Ascending aorta (tissue), 2 donors: ENCODE measurements at regions not wholly inside any gene's neighbourhood (a gene's known extent, or its start where the extent isn't known, plus 50 kb on each side); places are given as distances from the start of the nearest gene placed in this dataset.

Source experiments
- DNase-seq, 2 donors: peaks; one replicate each; pipeline ENCODE4 v3.0.0-alpha.2; 2019; ENCODE audit warnings: low spot score in 2 of 2
- H3K27ac ChIP-seq, 2 donors: fragments of 200-600 bp; sonication (generic); one replicate each; pipeline ENCODE4 v1.5.1; 2016 to 2017; ENCODE audit warnings: mild to moderate bottlenecking in 1 of 2
- H3K27me3 ChIP-seq: fragments of 200-600 bp; sonication (generic); one replicate; pipeline ENCODE4 v1.5.1; 2017
- H3K36me3 ChIP-seq, 2 donors: fragments of 200-600 bp; sonication (generic); one replicate each; pipeline ENCODE4 v1.5.1; 2016
- H3K4me1 ChIP-seq, 2 donors: fragments of 200-600 bp; sonication (generic); one replicate each; pipeline ENCODE4 v1.5.1; 2016 to 2017; ENCODE audit warnings: mild to moderate bottlenecking in 1 of 2
- H3K4me3 ChIP-seq, 2 donors: fragments of 200-600 bp; sonication (generic); one replicate each; pipeline ENCODE4 v1.5.1; 2016 to 2017; ENCODE audit warnings: mild to moderate bottlenecking in 1 of 2
- H3K9me3 ChIP-seq, 2 donors: fragments of 200-600 bp; sonication (generic); one replicate each; pipeline ENCODE4 v1.5.1; 2016
- CTCF ChIP-seq, 3 experiments: fragments of 200-600 bp in 2 of 3; fragments of 450-650 bp in 1 of 3; sonication (generic) in 2 of 3; IDR thresholded peaks; one replicate each; pipeline ENCODE4 v1.5.1; 2016 to 2019; ENCODE audit warnings: antibody characterized with exemption in 3 of 3, mild to moderate bottlenecking in 1 of 3, moderate library complexity in 1 of 3
- intact Hi-C: fragments of 100-400 bp; cut with DNase I; formaldehyde crosslinking; loops from one replicate; pipeline ENCODE4 v1.15.1; 2023

- Histone ChIP-seq H3K4me3 (no peak overlapping the region), H3K27me3 (peaks cover 9% of the 10 kb centered on the region), H3K27ac (no peak overlapping the region), H3K4me1 (no peaks in the 10 kb centered on the region), H3K9me3 (no peaks in the 10 kb centered on the region), H3K36me3 (no peaks in the 10 kb centered on the region)
- no peak for DNase-seq
- TF ChIP-seq CTCF (IDR thresholded peaks at IDR 0.05) = no peak
- intact Hi-C loops = no loop called here
Observed at GRCh38 chr1:18561967-18562366, 68.7 kb upstream of the PAX7 start.

GRCh38 chr1:18564676-18565075 is 66.0 kb upstream of the PAX7 start:
- intact Hi-C loops = no loop called here
- no peak overlapping the region for H3K4me3 ChIP-seq
- no peak for DNase-seq
- TF ChIP-seq CTCF (IDR thresholded peaks at IDR 0.05) = no peak
- peaks cover 2% of the 10 kb centered on the region for H3K27me3 ChIP-seq
- peaks cover 0 to 3% of the 10 kb centered on the region in 2 donors for H3K9me3 ChIP-seq
- H3K27ac ChIP-seq = no peak overlapping the region
- H3K4me1 ChIP-seq = no peaks in the 10 kb centered on the region
- no peaks in the 10 kb centered on the region for H3K36me3 ChIP-seq

DNA sequence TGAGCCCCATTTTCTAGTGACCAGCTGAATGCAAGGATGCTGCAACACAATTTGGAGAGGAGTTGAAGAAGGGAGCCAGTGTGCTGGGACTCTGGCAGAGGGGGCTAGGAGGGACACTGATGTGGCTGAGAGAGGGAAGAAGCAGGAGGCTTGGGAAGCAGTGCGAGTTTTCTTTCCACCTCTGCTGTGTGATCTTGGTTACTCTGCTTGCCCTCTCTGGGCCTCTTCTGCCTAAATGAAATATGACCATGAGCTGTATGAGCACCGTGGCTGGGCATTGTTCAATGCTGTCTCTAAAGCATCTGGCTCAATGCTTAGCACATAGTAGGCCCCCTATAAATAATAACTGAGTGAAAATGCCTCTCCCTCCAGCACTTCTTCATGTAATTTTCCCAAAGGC is 65.3 kb upstream of the PAX7 start:
- Histone ChIP-seq H3K27me3 (peaks cover 2% of the 10 kb centered on the region), H3K4me1 (no peaks in the 10 kb centered on the region), H3K27ac (no peak overlapping the region), H3K4me3 (no peak overlapping the region), H3K36me3 (no peaks in the 10 kb centered on the region), H3K9me3 (peaks cover 0 to 3% of the 10 kb centered on the region in 2 donors)
- TF ChIP-seq CTCF (IDR thresholded peaks at IDR 0.05) = no peak
- no peak for DNase-seq
- intact Hi-C loops = no loop called here

GRCh38 chr1:18568489-18568888 is 62.2 kb upstream of the PAX7 start:
- intact Hi-C loops = no loop called here
- H3K9me3 ChIP-seq = peaks cover 0 to 3% of the 10 kb centered on the region in 2 donors
- H3K4me3 ChIP-seq = no peak overlapping the region
- no peak overlapping the region for H3K27ac ChIP-seq
- H3K27me3 ChIP-seq = no peaks in the 10 kb centered on the region
- no peaks in the 10 kb centered on the region for H3K4me1 ChIP-seq
- DNase-seq = no peak
- TF ChIP-seq CTCF (IDR thresholded peaks at IDR 0.05) = no peak
- no peaks in the 10 kb centered on the region for H3K36me3 ChIP-seq

DNA sequence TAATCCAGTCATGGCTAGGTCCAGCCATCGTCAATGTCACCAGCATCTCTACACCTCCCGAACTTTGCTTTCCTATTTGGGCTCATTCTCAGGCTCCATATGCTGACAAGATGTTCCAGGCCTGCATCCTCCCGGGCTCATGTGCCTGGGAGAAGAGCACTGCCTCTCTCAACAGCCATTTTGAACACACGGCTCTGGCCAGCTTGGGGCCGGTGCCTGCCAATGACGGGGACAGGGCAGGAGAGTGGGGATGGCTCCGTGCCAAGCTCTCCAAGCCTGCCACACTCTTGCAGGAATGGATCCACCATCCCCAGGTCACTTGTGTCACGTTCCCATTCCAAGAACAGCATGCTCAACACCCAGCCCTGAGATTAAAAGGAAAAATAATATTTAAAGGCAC is 61.4 kb upstream of the PAX7 start:
- no peaks in the 10 kb centered on the region for H3K36me3 ChIP-seq
- peaks cover 0 to 3% of the 10 kb centered on the region in 2 donors for H3K9me3 ChIP-seq
- H3K27ac ChIP-seq = no peak overlapping the region
- DNase-seq = no peak
- no peaks in the 10 kb centered on the region for H3K4me1 ChIP-seq
- H3K4me3 ChIP-seq = no peak overlapping the region
- TF ChIP-seq CTCF (IDR thresholded peaks at IDR 0.05) = no peak
- H3K27me3 ChIP-seq = no peaks in the 10 kb centered on the region
- intact Hi-C loops = no loop called here
